GM21360 (cell line): ENCODE measurements at regions not wholly inside any gene's neighbourhood (a gene's known extent, or its start where the extent isn't known, plus 50 kb on each side); places are given as distances from the start of the nearest gene placed in this dataset.

Experiments used
- ATAC-seq: cut with Tn5 transposase; IDR thresholded peaks from one replicate; pipeline ENCODE4 v1.9.1; 2021; ENCODE audit warnings: mild to moderate bottlenecking, moderate library complexity; ENCODE audit not compliant: unreplicated experiment

- no peak for ATAC-seq
Observed at GRCh38 chr10:44674536-44675386, 236.4 kb upstream of the TMEM72 start.

GRCh38 chr10:44675387-44675874 is 235.7 kb upstream of the TMEM72 start:
- no peak for ATAC-seq

- ATAC-seq = no peak
Observed at GRCh38 chr10:44680764-44681163, 230.4 kb upstream of the TMEM72 start.

- no peak for ATAC-seq
Observed at GRCh38 chr10:44682507-44682906, 228.6 kb upstream of the TMEM72 start.

- no peak for ATAC-seq
Observed at GRCh38 chr10:44684661-44685060, 226.5 kb upstream of the TMEM72 start.

GRCh38 chr10:44685220-44685619 is 225.9 kb upstream of the TMEM72 start:
- no peak for ATAC-seq

GRCh38 chr10:44685747-44686146 is 225.4 kb upstream of the TMEM72 start:
- no peak for ATAC-seq

GRCh38 chr10:44689368-44689767 is 221.8 kb upstream of the TMEM72 start:
- ATAC-seq = no peak

GRCh38 chr10:44696496-44696895 is 214.6 kb upstream of the TMEM72 start:
- no peak for ATAC-seq

GRCh38 chr10:44697116-44697515 is 214.0 kb upstream of the TMEM72 start:
- ATAC-seq = no peak

- no peak for ATAC-seq
Observed at GRCh38 chr10:44702531-44702930, 208.6 kb upstream of the TMEM72 start.

GRCh38 chr10:44703241-44704155 is 207.6 kb upstream of the TMEM72 start:
- ATAC-seq = no peak

- no peak for ATAC-seq
Observed at GRCh38 chr10:44704616-44705015, 206.5 kb upstream of the TMEM72 start.

- no peak for ATAC-seq
Observed at GRCh38 chr10:44706745-44707144, 204.4 kb upstream of the TMEM72 start.

GRCh38 chr10:44713307-44713706 is 197.8 kb upstream of the TMEM72 start:
- ATAC-seq = no peak

GRCh38 chr10:44714451-44714850 is 196.7 kb upstream of the TMEM72 start:
- no peak for ATAC-seq

GRCh38 chr10:44715136-44715535 is 196.0 kb upstream of the TMEM72 start:
- no peak for ATAC-seq

GRCh38 chr10:44716470-44717015 is 194.6 kb upstream of the TMEM72 start:
- no peak for ATAC-seq

GRCh38 chr10:44723082-44723481 is 188.1 kb upstream of the TMEM72 start:
- no peak for ATAC-seq

GRCh38 chr10:44723619-44724325 is 187.4 kb upstream of the TMEM72 start:
- no peak for ATAC-seq
